ENCODE measurements at regions not wholly inside any gene's neighbourhood (a gene's known extent, or its start where the extent isn't known, plus 50 kb on each side); places are given as distances from the start of the nearest gene placed in this dataset.

DNA sequence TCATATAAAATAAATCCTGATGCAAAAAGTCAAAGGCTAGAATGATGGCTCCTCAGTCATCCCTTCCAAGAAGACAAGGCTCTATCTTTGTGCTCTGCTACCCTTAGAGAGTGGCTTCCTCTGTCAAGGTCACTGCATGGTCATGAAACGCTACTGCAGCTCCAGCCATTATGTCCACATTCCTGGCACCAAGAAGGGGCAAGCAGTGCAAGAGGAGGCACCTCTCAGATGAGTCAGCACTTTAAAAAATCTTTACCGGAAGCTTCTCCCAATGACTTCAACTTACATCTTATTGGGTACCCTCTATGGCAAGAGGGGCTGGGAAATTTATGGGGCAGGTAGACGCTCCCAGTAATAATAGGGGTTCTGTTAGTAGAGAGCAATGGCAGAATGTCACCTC is 129.5 kb upstream of the CPEB4 start:
- TF ChIP-seq, protein P1, sequence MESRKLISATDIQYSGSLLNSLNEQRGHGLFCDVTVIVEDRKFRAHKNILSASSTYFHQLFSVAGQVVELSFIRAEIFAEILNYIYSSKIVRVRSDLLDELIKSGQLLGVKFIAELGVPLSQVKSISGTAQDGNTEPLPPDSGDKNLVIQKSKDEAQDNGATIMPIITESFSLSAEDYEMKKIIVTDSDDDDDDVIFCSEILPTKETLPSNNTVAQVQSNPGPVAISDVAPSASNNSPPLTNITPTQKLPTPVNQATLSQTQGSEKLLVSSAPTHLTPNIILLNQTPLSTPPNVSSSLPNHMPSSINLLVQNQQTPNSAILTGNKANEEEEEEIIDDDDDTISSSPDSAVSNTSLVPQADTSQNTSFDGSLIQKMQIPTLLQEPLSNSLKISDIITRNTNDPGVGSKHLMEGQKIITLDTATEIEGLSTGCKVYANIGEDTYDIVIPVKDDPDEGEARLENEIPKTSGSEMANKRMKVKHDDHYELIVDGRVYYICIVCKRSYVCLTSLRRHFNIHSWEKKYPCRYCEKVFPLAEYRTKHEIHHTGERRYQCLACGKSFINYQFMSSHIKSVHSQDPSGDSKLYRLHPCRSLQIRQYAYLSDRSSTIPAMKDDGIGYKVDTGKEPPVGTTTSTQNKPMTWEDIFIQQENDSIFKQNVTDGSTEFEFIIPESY (CRISPR knock-in tag; IDR thresholded peaks at IDR 0.05), result no peak
- TF ChIP-seq ZNF175 (CRISPR knock-in tag; IDR thresholded peaks at IDR 0.05; ENCODE audit: low read depth), result no peak
- TF ChIP-seq, protein P2, sequence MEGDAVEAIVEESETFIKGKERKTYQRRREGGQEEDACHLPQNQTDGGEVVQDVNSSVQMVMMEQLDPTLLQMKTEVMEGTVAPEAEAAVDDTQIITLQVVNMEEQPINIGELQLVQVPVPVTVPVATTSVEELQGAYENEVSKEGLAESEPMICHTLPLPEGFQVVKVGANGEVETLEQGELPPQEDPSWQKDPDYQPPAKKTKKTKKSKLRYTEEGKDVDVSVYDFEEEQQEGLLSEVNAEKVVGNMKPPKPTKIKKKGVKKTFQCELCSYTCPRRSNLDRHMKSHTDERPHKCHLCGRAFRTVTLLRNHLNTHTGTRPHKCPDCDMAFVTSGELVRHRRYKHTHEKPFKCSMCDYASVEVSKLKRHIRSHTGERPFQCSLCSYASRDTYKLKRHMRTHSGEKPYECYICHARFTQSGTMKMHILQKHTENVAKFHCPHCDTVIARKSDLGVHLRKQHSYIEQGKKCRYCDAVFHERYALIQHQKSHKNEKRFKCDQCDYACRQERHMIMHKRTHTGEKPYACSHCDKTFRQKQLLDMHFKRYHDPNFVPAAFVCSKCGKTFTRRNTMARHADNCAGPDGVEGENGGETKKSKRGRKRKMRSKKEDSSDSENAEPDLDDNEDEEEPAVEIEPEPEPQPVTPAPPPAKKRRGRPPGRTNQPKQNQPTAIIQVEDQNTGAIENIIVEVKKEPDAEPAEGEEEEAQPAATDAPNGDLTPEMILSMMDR (IDR thresholded peaks at IDR 0.05 in 2 of 3, conservative IDR thresholded peaks at IDR 0.05 in 1 of 3; ENCODE audit: insufficient read depth in 2 of 3, low read depth in 1 of 3, low read length in 3 of 3), result no peak
- TF ChIP-seq RFX5 (IDR thresholded peaks at IDR 0.05; ENCODE audit: low read depth, low read length), result no peak
- TF ChIP-seq ESRRB (CRISPR knock-in tag; IDR thresholded peaks at IDR 0.05; ENCODE audit: borderline replicate concordance), result no peak
- no peak for TF ChIP-seq MYC (IDR thresholded peaks at IDR 0.05; ENCODE audit: low read depth, low read length)
- no peak for TF ChIP-seq MYC (CRISPR knock-in tag; IDR thresholded peaks at IDR 0.05; ENCODE audit: borderline replicate concordance, low read depth)
- TF ChIP-seq SRSF1 (IDR thresholded peaks at IDR 0.05; ENCODE audit: low read depth, low read length), result no peak

Measured in K562 (cell line).